GM12878 (cell line): ENCODE measurements at regions not wholly inside any gene's neighbourhood (a gene's known extent, or its start where the extent isn't known, plus 50 kb on each side); places are given as distances from the start of the nearest gene placed in this dataset.

Experiments used
- CHD1 ChIP-seq: IDR thresholded peaks from 2 replicates; pipeline ENCODE4 v1.6.1; 2012; ENCODE audit warnings: low read depth, low read length, improper control_type of control experiment
- ESRRA ChIP-seq: IDR thresholded peaks from 2 replicates; pipeline ENCODE4 v1.6.1; 2012; ENCODE audit warnings: mild to moderate bottlenecking, low read length, improper control_type of control experiment
- HDGF ChIP-seq: fragments of 450-650 bp; IDR thresholded peaks from 2 replicates; pipeline ENCODE4 v1.6.1; 2016; ENCODE audit warnings: antibody characterized with exemption
- MXI1 ChIP-seq: fragments of 150-350 bp; IDR thresholded peaks from 2 replicates; pipeline ENCODE4 v1.6.1; 2011; ENCODE audit warnings: low read depth, mild to moderate bottlenecking, inconsistent platforms, low read length, improper control_type of control experiment
- POLR2A ChIP-seq: IDR thresholded peaks from 2 replicates; pipeline ENCODE4 v1.6.1; 2011; ENCODE audit warnings: low read depth, mild to moderate bottlenecking, low read length
- SIN3A ChIP-seq: IDR thresholded peaks from 2 replicates; pipeline ENCODE4 v1.6.1; 2012; ENCODE audit warnings: low read depth, low read length, improper control_type of control experiment
- TF ChIP-seq, protein P1 (sequence below): fragments of 450-650 bp; IDR thresholded peaks from 2 replicates; pipeline ENCODE4 v1.6.1; 2017; ENCODE audit warnings: mild to moderate bottlenecking, moderate library complexity
- TF ChIP-seq, protein P2 (sequence below), 3 experiments: IDR thresholded peaks in 2 of 3; conservative IDR thresholded peaks in 1 of 3; 2 replicates each; pipeline ENCODE4 v1.5.1; 2011; ENCODE audit warnings: low read depth in 3 of 3, low read length in 3 of 3, mild to moderate bottlenecking in 3 of 3, control low read depth in 2 of 3, moderate library complexity in 2 of 3, inconsistent platforms in 1 of 3, mixed read lengths in 1 of 3; ENCODE audit not compliant: control insufficient read depth in 2 of 3, insufficient read depth in 1 of 3; ENCODE audit errors: extremely low read depth in 1 of 3
- TF ChIP-seq, protein P3 (sequence below): IDR thresholded peaks from 2 replicates; pipeline ENCODE4 v1.6.1; 2012; ENCODE audit warnings: improper control_type of control experiment, low read depth, low read length; ENCODE audit not compliant: insufficient replicate concordance
- TF ChIP-seq, protein P4 (sequence below): IDR thresholded peaks from 2 replicates; pipeline ENCODE4 v1.6.1; 2012; ENCODE audit warnings: low read depth, low read length, improper control_type of control experiment

DNA sequence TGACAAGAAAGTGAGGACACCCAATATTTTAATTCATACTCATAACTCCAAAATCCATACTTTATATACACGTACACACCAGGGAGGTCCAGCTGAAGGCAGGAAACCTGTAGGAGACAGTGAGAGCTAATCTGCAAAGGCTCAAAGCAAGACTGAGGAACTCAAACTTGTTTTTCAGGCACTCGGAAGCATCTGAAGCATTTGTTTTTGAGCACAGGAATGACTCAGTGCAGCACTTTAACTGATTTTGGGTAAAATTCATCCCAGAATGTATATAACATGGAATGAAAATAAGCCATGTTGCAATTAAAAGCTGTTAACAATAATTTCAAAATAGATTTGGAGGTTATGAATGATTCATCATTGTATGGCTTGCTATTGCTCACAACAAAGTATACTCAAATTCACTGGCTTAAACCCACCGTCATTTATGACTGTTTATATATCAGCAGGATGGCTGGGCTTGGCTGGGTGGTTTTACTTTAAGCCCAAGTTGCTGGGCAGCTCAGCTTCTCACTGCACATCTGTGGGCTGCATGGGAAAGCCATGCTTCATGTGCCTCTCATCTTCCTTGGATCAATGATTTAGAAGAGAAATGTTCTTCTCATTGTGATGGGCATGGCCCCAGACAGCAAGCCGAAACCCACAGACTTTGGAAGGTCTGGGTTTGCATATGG lies 177.0 kb downstream of the RFC3 start:
- TF ChIP-seq, protein P1, sequence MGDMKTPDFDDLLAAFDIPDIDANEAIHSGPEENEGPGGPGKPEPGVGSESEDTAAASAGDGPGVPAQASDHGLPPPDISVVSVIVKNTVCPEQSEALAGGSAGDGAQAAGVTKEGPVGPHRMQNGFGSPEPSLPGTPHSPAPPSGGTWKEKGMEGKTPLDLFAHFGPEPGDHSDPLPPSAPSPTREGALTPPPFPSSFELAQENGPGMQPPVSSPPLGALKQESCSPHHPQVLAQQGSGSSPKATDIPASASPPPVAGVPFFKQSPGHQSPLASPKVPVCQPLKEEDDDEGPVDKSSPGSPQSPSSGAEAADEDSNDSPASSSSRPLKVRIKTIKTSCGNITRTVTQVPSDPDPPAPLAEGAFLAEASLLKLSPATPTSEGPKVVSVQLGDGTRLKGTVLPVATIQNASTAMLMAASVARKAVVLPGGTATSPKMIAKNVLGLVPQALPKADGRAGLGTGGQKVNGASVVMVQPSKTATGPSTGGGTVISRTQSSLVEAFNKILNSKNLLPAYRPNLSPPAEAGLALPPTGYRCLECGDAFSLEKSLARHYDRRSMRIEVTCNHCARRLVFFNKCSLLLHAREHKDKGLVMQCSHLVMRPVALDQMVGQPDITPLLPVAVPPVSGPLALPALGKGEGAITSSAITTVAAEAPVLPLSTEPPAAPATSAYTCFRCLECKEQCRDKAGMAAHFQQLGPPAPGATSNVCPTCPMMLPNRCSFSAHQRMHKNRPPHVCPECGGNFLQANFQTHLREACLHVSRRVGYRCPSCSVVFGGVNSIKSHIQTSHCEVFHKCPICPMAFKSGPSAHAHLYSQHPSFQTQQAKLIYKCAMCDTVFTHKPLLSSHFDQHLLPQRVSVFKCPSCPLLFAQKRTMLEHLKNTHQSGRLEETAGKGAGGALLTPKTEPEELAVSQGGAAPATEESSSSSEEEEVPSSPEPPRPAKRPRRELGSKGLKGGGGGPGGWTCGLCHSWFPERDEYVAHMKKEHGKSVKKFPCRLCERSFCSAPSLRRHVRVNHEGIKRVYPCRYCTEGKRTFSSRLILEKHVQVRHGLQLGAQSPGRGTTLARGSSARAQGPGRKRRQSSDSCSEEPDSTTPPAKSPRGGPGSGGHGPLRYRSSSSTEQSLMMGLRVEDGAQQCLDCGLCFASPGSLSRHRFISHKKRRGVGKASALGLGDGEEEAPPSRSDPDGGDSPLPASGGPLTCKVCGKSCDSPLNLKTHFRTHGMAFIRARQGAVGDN: no peak
- TF ChIP-seq POLR2A (no peak), CHD1 (no peak), HDGF (no peak), MXI1 (no peak), ESRRA (no peak), SIN3A (no peak)
- TF ChIP-seq, protein P2, sequence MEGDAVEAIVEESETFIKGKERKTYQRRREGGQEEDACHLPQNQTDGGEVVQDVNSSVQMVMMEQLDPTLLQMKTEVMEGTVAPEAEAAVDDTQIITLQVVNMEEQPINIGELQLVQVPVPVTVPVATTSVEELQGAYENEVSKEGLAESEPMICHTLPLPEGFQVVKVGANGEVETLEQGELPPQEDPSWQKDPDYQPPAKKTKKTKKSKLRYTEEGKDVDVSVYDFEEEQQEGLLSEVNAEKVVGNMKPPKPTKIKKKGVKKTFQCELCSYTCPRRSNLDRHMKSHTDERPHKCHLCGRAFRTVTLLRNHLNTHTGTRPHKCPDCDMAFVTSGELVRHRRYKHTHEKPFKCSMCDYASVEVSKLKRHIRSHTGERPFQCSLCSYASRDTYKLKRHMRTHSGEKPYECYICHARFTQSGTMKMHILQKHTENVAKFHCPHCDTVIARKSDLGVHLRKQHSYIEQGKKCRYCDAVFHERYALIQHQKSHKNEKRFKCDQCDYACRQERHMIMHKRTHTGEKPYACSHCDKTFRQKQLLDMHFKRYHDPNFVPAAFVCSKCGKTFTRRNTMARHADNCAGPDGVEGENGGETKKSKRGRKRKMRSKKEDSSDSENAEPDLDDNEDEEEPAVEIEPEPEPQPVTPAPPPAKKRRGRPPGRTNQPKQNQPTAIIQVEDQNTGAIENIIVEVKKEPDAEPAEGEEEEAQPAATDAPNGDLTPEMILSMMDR (IDR thresholded peaks at IDR 0.05 in 2 of 3, conservative IDR thresholded peaks at IDR 0.05 in 1 of 3; ENCODE audit: control insufficient read depth in 2 of 3, extremely low read depth in 1 of 3, insufficient read depth in 1 of 3, low read depth in 3 of 3, low read length in 3 of 3): no peak
- TF ChIP-seq, protein P3, sequence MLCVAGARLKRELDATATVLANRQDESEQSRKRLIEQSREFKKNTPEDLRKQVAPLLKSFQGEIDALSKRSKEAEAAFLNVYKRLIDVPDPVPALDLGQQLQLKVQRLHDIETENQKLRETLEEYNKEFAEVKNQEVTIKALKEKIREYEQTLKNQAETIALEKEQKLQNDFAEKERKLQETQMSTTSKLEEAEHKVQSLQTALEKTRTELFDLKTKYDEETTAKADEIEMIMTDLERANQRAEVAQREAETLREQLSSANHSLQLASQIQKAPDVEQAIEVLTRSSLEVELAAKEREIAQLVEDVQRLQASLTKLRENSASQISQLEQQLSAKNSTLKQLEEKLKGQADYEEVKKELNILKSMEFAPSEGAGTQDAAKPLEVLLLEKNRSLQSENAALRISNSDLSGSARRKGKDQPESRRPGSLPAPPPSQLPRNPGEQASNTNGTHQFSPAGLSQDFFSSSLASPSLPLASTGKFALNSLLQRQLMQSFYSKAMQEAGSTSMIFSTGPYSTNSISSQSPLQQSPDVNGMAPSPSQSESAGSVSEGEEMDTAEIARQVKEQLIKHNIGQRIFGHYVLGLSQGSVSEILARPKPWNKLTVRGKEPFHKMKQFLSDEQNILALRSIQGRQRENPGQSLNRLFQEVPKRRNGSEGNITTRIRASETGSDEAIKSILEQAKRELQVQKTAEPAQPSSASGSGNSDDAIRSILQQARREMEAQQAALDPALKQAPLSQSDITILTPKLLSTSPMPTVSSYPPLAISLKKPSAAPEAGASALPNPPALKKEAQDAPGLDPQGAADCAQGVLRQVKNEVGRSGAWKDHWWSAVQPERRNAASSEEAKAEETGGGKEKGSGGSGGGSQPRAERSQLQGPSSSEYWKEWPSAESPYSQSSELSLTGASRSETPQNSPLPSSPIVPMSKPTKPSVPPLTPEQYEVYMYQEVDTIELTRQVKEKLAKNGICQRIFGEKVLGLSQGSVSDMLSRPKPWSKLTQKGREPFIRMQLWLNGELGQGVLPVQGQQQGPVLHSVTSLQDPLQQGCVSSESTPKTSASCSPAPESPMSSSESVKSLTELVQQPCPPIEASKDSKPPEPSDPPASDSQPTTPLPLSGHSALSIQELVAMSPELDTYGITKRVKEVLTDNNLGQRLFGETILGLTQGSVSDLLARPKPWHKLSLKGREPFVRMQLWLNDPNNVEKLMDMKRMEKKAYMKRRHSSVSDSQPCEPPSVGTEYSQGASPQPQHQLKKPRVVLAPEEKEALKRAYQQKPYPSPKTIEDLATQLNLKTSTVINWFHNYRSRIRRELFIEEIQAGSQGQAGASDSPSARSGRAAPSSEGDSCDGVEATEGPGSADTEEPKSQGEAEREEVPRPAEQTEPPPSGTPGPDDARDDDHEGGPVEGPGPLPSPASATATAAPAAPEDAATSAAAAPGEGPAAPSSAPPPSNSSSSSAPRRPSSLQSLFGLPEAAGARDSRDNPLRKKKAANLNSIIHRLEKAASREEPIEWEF: no peak
- TF ChIP-seq, protein P4, sequence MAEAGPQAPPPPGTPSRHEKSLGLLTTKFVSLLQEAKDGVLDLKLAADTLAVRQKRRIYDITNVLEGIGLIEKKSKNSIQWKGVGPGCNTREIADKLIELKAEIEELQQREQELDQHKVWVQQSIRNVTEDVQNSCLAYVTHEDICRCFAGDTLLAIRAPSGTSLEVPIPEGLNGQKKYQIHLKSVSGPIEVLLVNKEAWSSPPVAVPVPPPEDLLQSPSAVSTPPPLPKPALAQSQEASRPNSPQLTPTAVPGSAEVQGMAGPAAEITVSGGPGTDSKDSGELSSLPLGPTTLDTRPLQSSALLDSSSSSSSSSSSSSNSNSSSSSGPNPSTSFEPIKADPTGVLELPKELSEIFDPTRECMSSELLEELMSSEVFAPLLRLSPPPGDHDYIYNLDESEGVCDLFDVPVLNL: no peak
